H9 (cell line): ENCODE measurements at regions not wholly inside any gene's neighbourhood (a gene's known extent, or its start where the extent isn't known, plus 50 kb on each side); places are given as distances from the start of the nearest gene placed in this dataset.
"Not testable (repeated sequence)": the region's sequence is repeated elsewhere in the genome, so short reads cannot be mapped to it uniquely, and the experiment has no call there.

Experiments
- DNase-seq: peaks from one replicate; pipeline ENCODE4 v3.0.0-alpha.2; 2017
- H2AFZ ChIP-seq: one replicate; pipeline ENCODE4 v1.6.1; 2013; ENCODE audit warnings: mild to moderate bottlenecking, low read length, control low read depth, moderate library complexity
- H2AK5ac ChIP-seq: 2 replicates; pipeline ENCODE4 v1.6.1; 2013; ENCODE audit warnings: low read length, control low read depth, mixed read lengths; ENCODE audit not compliant: insufficient read length
- H2BK120ac ChIP-seq: one replicate; pipeline ENCODE4 v1.6.1; 2013; ENCODE audit warnings: low read depth, mild to moderate bottlenecking, low read length, control low read depth, inconsistent platforms; ENCODE audit not compliant: poor library complexity, severe bottlenecking
- H2BK12ac ChIP-seq: 2 replicates; pipeline ENCODE4 v1.6.1; 2013; ENCODE audit warnings: low read length, control low read depth, mixed read lengths, low read depth; ENCODE audit not compliant: insufficient read length
- H2BK15ac ChIP-seq: 2 replicates; pipeline ENCODE4 v1.6.1; 2013; ENCODE audit warnings: low read depth, low read length, control low read depth
- H2BK20ac ChIP-seq: one replicate; pipeline ENCODE4 v1.6.1; 2013; ENCODE audit warnings: low read depth, mild to moderate bottlenecking, low read length, control low read depth, inconsistent platforms; ENCODE audit not compliant: poor library complexity, severe bottlenecking
- H2BK5ac ChIP-seq: 2 replicates; pipeline ENCODE4 v1.6.1; 2013; ENCODE audit warnings: low read length, control low read depth, mixed read lengths; ENCODE audit not compliant: insufficient read length
- H3K14ac ChIP-seq: 2 replicates; pipeline ENCODE4 v1.6.1; 2013; ENCODE audit warnings: low read length, control low read depth; ENCODE audit not compliant: insufficient read depth
- H3K18ac ChIP-seq: 2 replicates; pipeline ENCODE4 v1.6.1; 2013; ENCODE audit warnings: low read depth, mild to moderate bottlenecking, mixed read lengths, low read length, control low read depth; ENCODE audit not compliant: insufficient read length
- H3K23ac ChIP-seq: 2 replicates; pipeline ENCODE4 v1.6.1; 2013; ENCODE audit warnings: low read length, control low read depth, mixed read lengths, low read depth; ENCODE audit not compliant: insufficient read length
- H3K23me2 ChIP-seq: 2 replicates; pipeline ENCODE4 v1.6.1; 2013; ENCODE audit warnings: low read depth, mild to moderate bottlenecking, mixed read lengths, low read length, control low read depth; ENCODE audit not compliant: insufficient read length, poor library complexity, severe bottlenecking
- H3K27ac ChIP-seq: 2 replicates; pipeline ENCODE4 v1.5.1; 2013; ENCODE audit warnings: low read length, control low read depth, mixed read lengths, low read depth; ENCODE audit not compliant: insufficient read length
- H3K27me3 ChIP-seq: 2 replicates; pipeline ENCODE4 v1.6.1; 2013; ENCODE audit warnings: low read length, control low read depth, inconsistent platforms; ENCODE audit not compliant: insufficient read depth
- H3K4ac ChIP-seq: 2 replicates; pipeline ENCODE4 v1.6.1; 2013; ENCODE audit warnings: low read depth, mild to moderate bottlenecking, control low read depth, inconsistent platforms, low read length, moderate library complexity
- H3K4me1 ChIP-seq: 2 replicates; pipeline ENCODE4 v1.6.1; 2013; ENCODE audit warnings: low read length, control low read depth, inconsistent platforms; ENCODE audit not compliant: insufficient read depth
- H3K4me2 ChIP-seq: 2 replicates; pipeline ENCODE4 v1.6.1; 2013; ENCODE audit warnings: low read length, control low read depth, mixed read lengths; ENCODE audit not compliant: insufficient read length, insufficient read depth
- H3K56ac ChIP-seq: 2 replicates; pipeline ENCODE4 v1.6.1; 2013; ENCODE audit warnings: low read depth, mild to moderate bottlenecking, mixed read lengths, low read length, control low read depth; ENCODE audit not compliant: insufficient read length
- H3K79me1 ChIP-seq: 2 replicates; pipeline ENCODE4 v1.6.1; 2013; ENCODE audit warnings: low read depth, mild to moderate bottlenecking, moderate library complexity, low read length, control low read depth, inconsistent platforms; ENCODE audit not compliant: insufficient read depth, poor library complexity, severe bottlenecking
- H3K79me2 ChIP-seq: 2 replicates; pipeline ENCODE4 v1.6.1; 2013; ENCODE audit warnings: low read length, control low read depth, inconsistent platforms; ENCODE audit not compliant: insufficient read depth
- H3K9ac ChIP-seq: 2 replicates; pipeline ENCODE4 v1.6.1; 2013; ENCODE audit warnings: low read length, control low read depth, mixed read lengths; ENCODE audit not compliant: insufficient read length; ENCODE audit errors: extremely low read depth
- H3K9me3 ChIP-seq: one replicate; pipeline ENCODE4 v1.6.1; 2013; ENCODE audit warnings: low read depth, low read length, inconsistent platforms; ENCODE audit not compliant: control insufficient read depth
- H3T11ph ChIP-seq: one replicate; pipeline ENCODE4 v1.6.1; 2013; ENCODE audit warnings: mild to moderate bottlenecking, low read length, control low read depth, inconsistent platforms
- H4K20me1 ChIP-seq: one replicate; pipeline ENCODE4 v1.6.1; 2013; ENCODE audit not compliant: control insufficient read depth, insufficient read length, insufficient read depth
- H4K5ac ChIP-seq: 2 replicates; pipeline ENCODE4 v1.6.1; 2013; ENCODE audit warnings: low read depth, mild to moderate bottlenecking, mixed read lengths, low read length, control low read depth; ENCODE audit not compliant: insufficient read length
- H4K8ac ChIP-seq: replicated peaks from 2 replicates; pipeline ENCODE4 v1.6.1; 2013; ENCODE audit warnings: low read length, control low read depth, mixed read lengths, low read depth; ENCODE audit not compliant: insufficient read length
- H4K91ac ChIP-seq: 2 replicates; pipeline ENCODE4 v1.6.1; 2013; ENCODE audit warnings: low read depth, mild to moderate bottlenecking, moderate library complexity, mixed read lengths, low read length, control low read depth; ENCODE audit not compliant: insufficient read length
- H3K27ac Mint-ChIP-seq, 3 experiments: 2 replicates in 2 of 3; 3 replicates in 1 of 3; pipeline ENCODE4 v1.8.0; 2020 to 2021; ENCODE audit warnings: mixed read lengths in 3 of 3, mild to moderate bottlenecking in 1 of 3, moderate library complexity in 1 of 3
- H3K27me3 Mint-ChIP-seq: 2 replicates; pipeline ENCODE4 v1.8.0; 2021; ENCODE audit warnings: low read depth, mild to moderate bottlenecking, moderate library complexity, mixed read lengths
- H3K36me3 Mint-ChIP-seq, 3 experiments: 2 replicates in 2 of 3; 3 replicates in 1 of 3; pipeline ENCODE4 v1.8.0; 2020 to 2021; ENCODE audit warnings: low read depth in 3 of 3, mixed read lengths in 3 of 3; ENCODE audit not compliant: insufficient read depth in 1 of 3
- H3K4me1 Mint-ChIP-seq, 2 experiments: 2 replicates each; pipeline ENCODE4 v1.8.0; 2020; ENCODE audit warnings: mixed read lengths in 2 of 2
- H3K4me3 Mint-ChIP-seq, 2 experiments: 2 replicates in 1 of 2; 3 replicates in 1 of 2; pipeline ENCODE4 v1.8.0; 2020 to 2021; ENCODE audit warnings: mild to moderate bottlenecking in 2 of 2, mixed read lengths in 2 of 2, moderate library complexity in 1 of 2
- H3K9me3 Mint-ChIP-seq, 2 experiments: 2 replicates in 1 of 2; 3 replicates in 1 of 2; pipeline ENCODE4 v1.8.0; 2020; ENCODE audit warnings: mild to moderate bottlenecking in 2 of 2, mixed read lengths in 2 of 2, moderate library complexity in 1 of 2
- WGBS: extraction: QIAGEN DNeasy Blood & Tissue Kit; methylation state at CpG from one replicate; pipeline ENCODE4 v1.1.7; 2013; ENCODE audit warnings: missing lambda C conversion rate, low lambda C conversion rate, mixed read lengths; ENCODE audit not compliant: insufficient read length; ENCODE audit errors: extremely low coverage; 5-methylcytosine and 5-hydroxymethylcytosine counted together

DNA sequence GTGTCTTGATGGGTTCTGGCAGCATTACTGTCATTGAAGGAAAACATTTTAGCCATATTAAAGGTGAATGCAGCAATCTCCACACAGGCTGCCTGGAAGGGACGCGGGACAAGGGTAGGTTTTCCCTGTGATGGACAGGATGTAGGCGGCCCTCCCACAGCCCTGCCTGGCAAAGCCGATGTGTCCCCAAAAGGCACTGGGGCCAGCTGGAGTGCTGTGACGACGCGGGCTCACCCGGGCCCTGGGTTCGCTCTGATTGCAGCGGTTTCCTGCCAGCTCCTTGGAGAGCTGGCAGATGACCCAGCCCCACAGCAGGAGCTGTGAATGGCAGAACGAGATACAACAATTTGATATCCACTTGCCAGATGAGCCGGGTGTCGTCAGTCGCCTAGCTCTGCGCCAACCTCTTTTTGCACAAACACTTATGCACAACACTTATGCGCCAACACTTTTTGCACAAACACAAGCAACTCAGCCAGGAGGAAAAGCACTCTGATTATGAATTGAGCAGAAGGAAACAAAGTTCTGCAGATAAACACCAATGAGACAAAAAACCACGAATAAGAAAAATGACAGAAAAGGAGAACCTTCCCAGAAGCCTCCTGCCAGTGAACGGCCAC lies 207.5 kb downstream of the ADRA2C start:
- H3K23me2 ChIP-seq, H4K91ac ChIP-seq, H2BK20ac ChIP-seq, H2BK12ac ChIP-seq, H3K9me3 ChIP-seq, H3K79me1 ChIP-seq, H4K8ac ChIP-seq, H4K20me1 ChIP-seq, H4K5ac ChIP-seq, H2BK120ac ChIP-seq, H3K27me3 Mint-ChIP-seq, H3K56ac ChIP-seq, H3K23ac ChIP-seq, H3K79me2 ChIP-seq, H2AK5ac ChIP-seq, H3K4me1 ChIP-seq, H3K27me3 ChIP-seq, H2BK5ac ChIP-seq, H3K18ac ChIP-seq, H2BK15ac ChIP-seq, H3K4me2 ChIP-seq, H2AFZ ChIP-seq, H3K14ac ChIP-seq, H3K4ac ChIP-seq, H3K9ac ChIP-seq, H3T11ph ChIP-seq: not testable (repeated sequence)
- H3K27ac ChIP-seq, result peak overlapping the region; percentile 8
- no CpG with 5 or more reads among the region's 18 CpGs for WGBS
- peak; percentile 42 for DNase-seq
- Mint-ChIP-seq H3K27ac (peak overlapping the region in 1 of 3 experiments; percentile 88; a peak in 2 of 7 replicates), H3K36me3 (peaks cover 4 to 13% (median 12%) of the 10 kb centered on the region in 3 experiments; a peak in 6 of 7 replicates), H3K4me1 (peaks cover 21 to 24% of the 10 kb centered on the region in 2 experiments), H3K9me3 (peaks cover 11 to 12% of the 10 kb centered on the region in 2 experiments), H3K4me3 (peak overlapping the region in 1 of 2 experiments; percentile 50; a peak in 1 of 5 replicates)

DNA sequence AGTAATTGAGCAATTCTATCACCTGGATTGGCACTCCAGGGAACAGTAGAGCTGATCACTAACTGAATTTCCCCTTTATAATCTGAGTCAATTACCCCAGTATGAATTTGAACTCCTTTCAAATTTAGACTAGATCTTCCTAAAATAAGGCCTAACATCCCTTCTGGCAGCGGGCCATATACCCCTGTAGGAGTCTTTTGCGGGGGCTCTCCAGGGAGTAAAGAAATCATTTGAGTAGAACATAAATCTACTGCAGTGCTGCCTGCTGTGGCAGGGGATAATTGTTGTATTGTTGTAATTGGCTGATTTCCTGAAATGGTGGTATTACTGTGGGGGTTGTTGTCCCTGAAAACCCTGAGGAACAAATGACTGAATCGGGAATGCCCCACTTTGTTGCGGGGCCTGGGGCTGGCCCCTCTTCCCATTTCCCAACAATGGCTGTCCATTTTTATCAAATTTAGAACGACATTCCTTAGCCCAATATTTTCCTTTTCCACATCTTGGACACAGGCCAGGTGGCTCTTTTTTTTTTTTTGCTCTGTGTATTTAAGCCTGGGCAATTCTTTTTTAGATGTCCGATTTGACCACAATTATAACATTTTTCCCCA lies 217.4 kb downstream of the ADRA2C start:
- not testable (repeated sequence) for H3K4me3 Mint-ChIP-seq, H3K9ac ChIP-seq, H2BK15ac ChIP-seq, H3K23me2 ChIP-seq, H3K27me3 ChIP-seq, H3K4me1 ChIP-seq, H3K4me2 ChIP-seq, H2BK5ac ChIP-seq, H3K14ac ChIP-seq, H2AK5ac ChIP-seq, H2BK120ac ChIP-seq, H3K56ac ChIP-seq, H2BK20ac ChIP-seq, H3K23ac ChIP-seq, H4K8ac ChIP-seq, H3K9me3 ChIP-seq, H3K18ac ChIP-seq, H3K36me3 Mint-ChIP-seq, H2AFZ ChIP-seq, H3K79me1 ChIP-seq, H3K9me3 Mint-ChIP-seq, H4K5ac ChIP-seq, H2BK12ac ChIP-seq, H3T11ph ChIP-seq, H4K91ac ChIP-seq, H3K79me2 ChIP-seq, H3K27ac Mint-ChIP-seq, DNase-seq, H3K27me3 Mint-ChIP-seq, H3K27ac ChIP-seq, H3K4ac ChIP-seq, H4K20me1 ChIP-seq
- peaks cover 15 to 26% of the 10 kb centered on the region in 2 experiments for H3K4me1 Mint-ChIP-seq
- no CpG with 5 or more reads among the region's 6 CpGs for WGBS
